ENCODE measurements at regions not wholly inside any gene's neighbourhood (a gene's known extent, or its start where the extent isn't known, plus 50 kb on each side); places are given as distances from the start of the nearest gene placed in this dataset.

GRCh38 chr20:50442512-50442911 is 67.7 kb upstream of the PTPN1 start:
- TF ChIP-seq POLR2A (IDR thresholded peaks at IDR 0.05; ENCODE audit: low read depth, low read length) (no peak), POLR2AphosphoS5 (IDR thresholded peaks at IDR 0.05; ENCODE audit: insufficient read depth, low read depth, low read length) (no peak), MYC (IDR thresholded peaks at IDR 0.05; ENCODE audit: low read depth, low read length) (no peak), CTCF (IDR thresholded peaks at IDR 0.05; ENCODE audit: extremely low read depth in 1 of 2, insufficient read depth in 1 of 2, low read depth in 1 of 2, low read length in 2 of 2) (no peak), MAX (IDR thresholded peaks at IDR 0.05; ENCODE audit: insufficient read depth, insufficient read length) (no peak), JUN (IDR thresholded peaks at IDR 0.05; ENCODE audit: borderline replicate concordance, insufficient read depth, insufficient read length, low read depth) (no peak), EZH2 (IDR thresholded peaks at IDR 0.05; ENCODE audit: borderline replicate concordance, low read depth, low read length, severe bottlenecking) (no peak), GATA2 (IDR thresholded peaks at IDR 0.05; ENCODE audit: insufficient read depth, insufficient read length, low read depth, low read length) (no peak), FOS (IDR thresholded peaks at IDR 0.05; ENCODE audit: borderline replicate concordance, insufficient read depth, low read length) (no peak)
- no peak overlapping the region for H2AFZ ChIP-seq (ENCODE audit: low read depth, low read length)
- intact Hi-C loops (cut with micrococcal nuclease) (no loop called here), dilution Hi-C loops (cut with MboI; ENCODE audit: extremely low pct_ligation_motif_present, low sequenced_read_pairs) (no loop called here)
- no peak overlapping the region for H3K4me2 ChIP-seq (ENCODE audit: insufficient read depth, low read length)
- ChIA-PET CTCF (no interaction called here), POLR2A (no interaction called here)
- H4K20me1 ChIP-seq (replicated peaks; ENCODE audit: control insufficient read depth, extremely low read depth, insufficient read depth, low read length): no peaks in the 10 kb centered on the region
- H3K4me1 ChIP-seq (ENCODE audit: control insufficient read depth, extremely low read depth, insufficient read depth, low read length): peaks cover 36% of the 10 kb centered on the region
- no peak for DNase-seq (ENCODE audit: low read depth, low spot score)
- H3K4me3 ChIP-seq (replicated peaks in 1 of 3; ENCODE audit: insufficient read depth in 1 of 3, low read depth in 1 of 3, low read length in 3 of 3): no peak overlapping the region
- FAIRE-seq: no peak
- H3K9me3 ChIP-seq (replicated peaks; ENCODE audit: control insufficient read depth, insufficient read depth, low read length): no peaks in the 10 kb centered on the region
- H3K27me3 ChIP-seq (ENCODE audit: control insufficient read depth in 2 of 2, insufficient read depth in 2 of 2, low read length in 2 of 2): no peaks in the 10 kb centered on the region
- H3K36me3 ChIP-seq (ENCODE audit: control insufficient read depth in 2 of 2, extremely low read depth in 1 of 2, insufficient read depth in 2 of 2, low read length in 2 of 2): no peaks in the 10 kb centered on the region
- no peak overlapping the region for H3K27ac ChIP-seq (ENCODE audit: insufficient read depth, low read depth, low read length)
- no peaks in the 10 kb centered on the region for H3K9me1 ChIP-seq (replicated peaks; ENCODE audit: control insufficient read depth, extremely low read depth, insufficient read depth, low read length)
- BruUV-seq (replicated peaks): no TSS peak
- H3K79me2 ChIP-seq (ENCODE audit: control insufficient read depth, insufficient read depth, low read length): no peaks in the 10 kb centered on the region
- H3K9ac ChIP-seq (replicated peaks; ENCODE audit: extremely low read depth, insufficient read depth, low read length): no peak overlapping the region

Data from endothelial cell of umbilical vein (primary cell).